ENCODE measurements at regions not wholly inside any gene's neighbourhood (a gene's known extent, or its start where the extent isn't known, plus 50 kb on each side); places are given as distances from the start of the nearest gene placed in this dataset.

- H3K9me3 ChIP-seq (replicated peaks; ENCODE audit: control insufficient read depth, insufficient read depth, low read length), result no peaks in the 10 kb centered on the region
- ChIA-PET CTCF (no interaction called here), RAD21 (ENCODE audit: unreplicated experiment) (no interaction called here), SMC1A (ENCODE audit: uncharacterized antibody, unreplicated experiment) (no interaction called here), POLR2A (no interaction called here)
- H3K27ac ChIP-seq (ENCODE audit: control insufficient read depth, insufficient read depth), result no peak overlapping the region
- TF ChIP-seq NBN (IDR thresholded peaks at IDR 0.05) (no peak), IRF3 (IDR thresholded peaks at IDR 0.05) (no peak), KLF5 (IDR thresholded peaks at IDR 0.05; ENCODE audit: partially characterized antibody) (no peak), MYB (IDR thresholded peaks at IDR 0.05; ENCODE audit: borderline replicate concordance, low read depth, low read length) (no peak), CUX1 (IDR thresholded peaks at IDR 0.05; ENCODE audit: insufficient replicate concordance, low read depth, low read length) (no peak), USF1 (IDR thresholded peaks at IDR 0.05; ENCODE audit: borderline replicate concordance, extremely low read length, insufficient read depth, low read depth, low read length) (no peak)
- no peaks in the 10 kb centered on the region for H3K36me3 ChIP-seq (ENCODE audit: control insufficient read depth in 2 of 2, insufficient read depth in 2 of 2, low read length in 1 of 2)
- no TSS peak for BruUV-seq (replicated peaks)
- 54% methylated on average over 3 of the region's 3 CpGs for WGBS (ENCODE audit: insufficient coverage, insufficient replicate concordance, low lambda C conversion rate, missing lambda C conversion rate)
- no peak overlapping the region for H2AFZ ChIP-seq (ENCODE audit: control insufficient read depth, low read depth, low read length)
- no peaks in the 10 kb centered on the region for H3K4me1 ChIP-seq (ENCODE audit: control insufficient read depth, insufficient read depth, low read length)
- H4K20me1 ChIP-seq (ENCODE audit: control insufficient read depth, insufficient read depth), result no peaks in the 10 kb centered on the region
- intact Hi-C loops (cut with micrococcal nuclease; ENCODE audit: unreplicated experiment), result no loop called here
- no peak for ATAC-seq
- in situ Hi-C loops (cut with MboI), result no loop called here
- H3K9ac ChIP-seq (ENCODE audit: control insufficient read depth, insufficient read depth, low read length), result no peak overlapping the region
- H3K4me3 ChIP-seq, result no peak overlapping the region
- no peaks in the 10 kb centered on the region for H3K79me2 ChIP-seq (ENCODE audit: control insufficient read depth, insufficient read depth, low read length)
- no peak for DNase-seq (ENCODE audit: low read depth, low spot score)
- H3K4me2 ChIP-seq (ENCODE audit: control insufficient read depth, insufficient read depth), result no peak overlapping the region
- H3K27me3 ChIP-seq (replicated peaks in 1 of 2; ENCODE audit: control insufficient read depth in 2 of 2, insufficient read depth in 2 of 2, low read length in 1 of 2), result no peaks in the 10 kb centered on the region; a peak in 1 of 4 replicates
- FAIRE-seq, result no peak
Measured at GRCh38 chr7:24502135-24502488, 71.1 kb upstream of the PALS2 start.

Data from GM12878 (cell line).